Spleen (tissue), 7 donors: ENCODE measurements at regions not wholly inside any gene's neighbourhood (a gene's known extent, or its start where the extent isn't known, plus 50 kb on each side); places are given as distances from the start of the nearest gene placed in this dataset.

Experiments used
- CTCF ChIP-seq, 11 experiments: fragments of 200-600 bp in 7 of 11; fragments of 450-650 bp in 4 of 11; sonication (generic) in 4 of 11; IDR thresholded peaks in 8 of 11; conservative IDR thresholded peaks in 3 of 11; 1 replicate in 7 of 11; 2 replicates in 4 of 11; pipeline versions ENCODE4 v1.4.0 to v1.8.0; 2016 to 2021; ENCODE audit warnings: antibody characterized with exemption in 11 of 11, inconsistent platforms in 4 of 11, mild to moderate bottlenecking in 1 of 11
- POLR2A ChIP-seq, 3 donors: fragments of 450-650 bp; IDR thresholded peaks; one replicate each; pipeline ENCODE4 v1.5.1; 2017; ENCODE audit warnings: antibody characterized with exemption in 3 of 3, mild to moderate bottlenecking in 1 of 3
- POLR2AphosphoS5 ChIP-seq, 3 donors: sonication (generic); formaldehyde crosslinking; IDR thresholded peaks; one replicate each; pipeline ENCODE4 v1.5.1; 2017; ENCODE audit warnings: antibody characterized with exemption in 3 of 3
- donor health status: DM: no; HTN: no; CAD: no; lungs with moderate emphysema.
- donor health status: DM: no; HTN: no; CAD: no.
- donor health status: DM: no; HTN: no; CAD: no.

- TF ChIP-seq CTCF (IDR thresholded peaks at IDR 0.05 in 8 of 11, conservative IDR thresholded peaks at IDR 0.05 in 3 of 11): no peak
- TF ChIP-seq POLR2A (IDR thresholded peaks at IDR 0.05): no peak
- TF ChIP-seq POLR2AphosphoS5 (IDR thresholded peaks at IDR 0.05): no peak
Measured at GRCh38 chr9:102047549-102047948, 309.1 kb upstream of the GRIN3A start.
